K562 (cell line): ENCODE measurements at regions not wholly inside any gene's neighbourhood (a gene's known extent, or its start where the extent isn't known, plus 50 kb on each side); places are given as distances from the start of the nearest gene placed in this dataset.

Experiments used
- FOXM1 ChIP-seq, 2 experiments: fragments of 450-650 bp in 1 of 2; sonication (generic) in 1 of 2; formaldehyde crosslinking in 1 of 2; IDR thresholded peaks; 2 replicates each; pipeline versions ENCODE4 v1.6.1 to v1.9.0; 2017 to 2022; ENCODE audit warnings: low read depth in 2 of 2, mild to moderate bottlenecking in 2 of 2, missing genetic modification reagents in 1 of 2, moderate library complexity in 1 of 2
- NELFE ChIP-seq: IDR thresholded peaks from 2 replicates; pipeline ENCODE4 v1.6.1; 2011; ENCODE audit warnings: mild to moderate bottlenecking; ENCODE audit not compliant: insufficient read depth, insufficient read length
- ZNF121 ChIP-seq: sonication (generic); formaldehyde crosslinking; conservative IDR thresholded peaks from 2 replicates; pipeline ENCODE4 v1.8.0; 2022; ENCODE audit warnings: missing genetic modification reagents
- TF ChIP-seq, protein P1 (sequence below), 3 experiments: IDR thresholded peaks in 2 of 3; conservative IDR thresholded peaks in 1 of 3; 2 replicates each; pipeline ENCODE4 v1.5.1; 2011 to 2012; ENCODE audit warnings: low read length in 3 of 3, mild to moderate bottlenecking in 3 of 3, control low read depth in 2 of 3, improper control_type of control experiment in 1 of 3, inconsistent platforms in 1 of 3, low read depth in 1 of 3, mixed read lengths in 1 of 3, moderate library complexity in 1 of 3; ENCODE audit not compliant: insufficient read depth in 2 of 3

DNA sequence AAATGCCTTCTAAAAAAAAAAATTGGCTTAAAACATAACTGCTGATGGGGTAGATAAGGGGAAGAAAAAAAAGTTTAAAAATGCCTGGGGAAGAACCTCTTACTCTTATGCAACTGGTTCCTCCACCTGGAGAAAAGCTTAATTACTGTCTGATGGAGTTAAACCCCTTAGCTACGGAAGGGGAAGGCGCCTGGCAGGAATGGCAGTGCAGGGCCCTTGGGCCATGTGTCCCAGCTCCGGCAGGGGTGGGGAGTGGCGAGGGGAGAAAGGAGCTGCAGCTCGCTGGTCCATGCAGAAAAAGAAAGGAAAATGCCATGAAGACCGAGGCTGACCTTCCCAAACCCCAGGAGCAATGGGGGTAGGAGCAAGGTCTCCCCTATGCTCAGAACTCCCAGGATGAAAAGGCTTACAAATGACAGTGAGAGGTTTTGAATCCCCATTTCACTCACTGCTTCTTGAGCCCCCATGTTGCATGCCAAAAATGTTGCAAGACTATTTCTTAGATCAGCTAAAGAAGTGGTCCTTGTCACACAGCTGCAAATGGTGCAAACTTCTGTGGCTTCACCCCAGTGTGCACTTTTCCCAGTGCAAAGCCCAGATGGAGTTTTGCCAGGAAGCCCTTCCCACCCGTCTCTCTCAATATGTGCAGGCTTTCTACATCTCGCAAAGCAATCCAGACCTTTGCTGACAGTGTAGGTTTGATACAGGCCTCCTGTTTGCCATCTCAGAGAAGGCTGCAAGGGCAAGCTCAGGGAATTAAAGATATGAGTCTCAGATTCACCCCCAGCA lies 204.8 kb upstream of the CT83 start:
- TF ChIP-seq NELFE (no peak), ZNF121 (CRISPR knock-in tag) (no peak), FOXM1 (IDR thresholded peaks at IDR 0.05; ENCODE audit: low read depth) (no peak), FOXM1 (CRISPR knock-in tag; IDR thresholded peaks at IDR 0.05; ENCODE audit: low read depth) (no peak)
- TF ChIP-seq, protein P1, sequence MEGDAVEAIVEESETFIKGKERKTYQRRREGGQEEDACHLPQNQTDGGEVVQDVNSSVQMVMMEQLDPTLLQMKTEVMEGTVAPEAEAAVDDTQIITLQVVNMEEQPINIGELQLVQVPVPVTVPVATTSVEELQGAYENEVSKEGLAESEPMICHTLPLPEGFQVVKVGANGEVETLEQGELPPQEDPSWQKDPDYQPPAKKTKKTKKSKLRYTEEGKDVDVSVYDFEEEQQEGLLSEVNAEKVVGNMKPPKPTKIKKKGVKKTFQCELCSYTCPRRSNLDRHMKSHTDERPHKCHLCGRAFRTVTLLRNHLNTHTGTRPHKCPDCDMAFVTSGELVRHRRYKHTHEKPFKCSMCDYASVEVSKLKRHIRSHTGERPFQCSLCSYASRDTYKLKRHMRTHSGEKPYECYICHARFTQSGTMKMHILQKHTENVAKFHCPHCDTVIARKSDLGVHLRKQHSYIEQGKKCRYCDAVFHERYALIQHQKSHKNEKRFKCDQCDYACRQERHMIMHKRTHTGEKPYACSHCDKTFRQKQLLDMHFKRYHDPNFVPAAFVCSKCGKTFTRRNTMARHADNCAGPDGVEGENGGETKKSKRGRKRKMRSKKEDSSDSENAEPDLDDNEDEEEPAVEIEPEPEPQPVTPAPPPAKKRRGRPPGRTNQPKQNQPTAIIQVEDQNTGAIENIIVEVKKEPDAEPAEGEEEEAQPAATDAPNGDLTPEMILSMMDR (IDR thresholded peaks at IDR 0.05 in 2 of 3, conservative IDR thresholded peaks at IDR 0.05 in 1 of 3; ENCODE audit: insufficient read depth in 2 of 3, low read depth in 1 of 3, low read length in 3 of 3) = no peak
